Activated naive CD4-positive, alpha-beta T cell treated with Interleukin-2 at 50 U/mL for 16 hours (primary cell): ENCODE measurements at regions not wholly inside any gene's neighbourhood (a gene's known extent, or its start where the extent isn't known, plus 50 kb on each side); places are given as distances from the start of the nearest gene placed in this dataset.
"Not testable (repeated sequence)": the region's sequence is repeated elsewhere in the genome, so short reads cannot be mapped to it uniquely, and the experiment has no call there.

Source experiments
- DNase-seq: peaks from one replicate; pipeline ENCODE4 v3.0.0-alpha.2; 2020

GRCh38 chr1:187928696-187929095 lies 1099.9 kb downstream of the PLA2G4A start:
- DNase-seq = no peak

- no peak for DNase-seq
These were observed 1103.0 kb downstream of the PLA2G4A start for GRCh38 chr1:187931776-187932175.

GRCh38 chr1:187933562-187934419 lies 1105.0 kb downstream of the PLA2G4A start:
- DNase-seq = no peak

GRCh38 chr1:187936667-187937066 lies 1107.9 kb downstream of the PLA2G4A start:
- no peak for DNase-seq

- no peak for DNase-seq
These were observed 1109.3 kb downstream of the PLA2G4A start for GRCh38 chr1:187938092-187938491.

GRCh38 chr1:187942986-187943385 lies 1114.2 kb downstream of the PLA2G4A start:
- DNase-seq = no peak

GRCh38 chr1:187943606-187944403 lies 1115.1 kb downstream of the PLA2G4A start:
- no peak for DNase-seq

- not testable (repeated sequence) for DNase-seq
These were observed 1117.9 kb downstream of the PLA2G4A start for GRCh38 chr1:187946661-187947060.

GRCh38 chr1:187947359-187947758 lies 1118.6 kb downstream of the PLA2G4A start:
- no peak for DNase-seq

GRCh38 chr1:187948170-187948794 lies 1119.5 kb downstream of the PLA2G4A start:
- DNase-seq = no peak

GRCh38 chr1:187949567-187949966 lies 1120.8 kb downstream of the PLA2G4A start:
- no peak for DNase-seq

GRCh38 chr1:187951817-187952216 lies 1123.1 kb downstream of the PLA2G4A start:
- no peak for DNase-seq

- DNase-seq = no peak
These were observed 1123.7 kb downstream of the PLA2G4A start for GRCh38 chr1:187952446-187952845.

- no peak for DNase-seq
These were observed 1128.2 kb downstream of the PLA2G4A start for GRCh38 chr1:187956975-187957374.

- DNase-seq = no peak
These were observed 1129.5 kb downstream of the PLA2G4A start for GRCh38 chr1:187958207-187958606.

GRCh38 chr1:187959062-187959461 lies 1130.3 kb downstream of the PLA2G4A start:
- DNase-seq = no peak

GRCh38 chr1:187960125-187960638 lies 1131.4 kb downstream of the PLA2G4A start:
- no peak for DNase-seq

GRCh38 chr1:187961895-187962294 lies 1133.1 kb downstream of the PLA2G4A start:
- no peak for DNase-seq

- DNase-seq = no peak
These were observed 1143.1 kb downstream of the PLA2G4A start for GRCh38 chr1:187971851-187972250.

- DNase-seq = no peak
These were observed 1148.5 kb downstream of the PLA2G4A start for GRCh38 chr1:187977298-187977697.

GRCh38 chr1:187985145-187985896 lies 1156.6 kb downstream of the PLA2G4A start:
- DNase-seq = no peak

- DNase-seq = no peak
These were observed 1157.3 kb downstream of the PLA2G4A start for GRCh38 chr1:187985897-187986654.
